B cell (primary cell): ENCODE measurements at regions not wholly inside any gene's neighbourhood (a gene's known extent, or its start where the extent isn't known, plus 50 kb on each side); places are given as distances from the start of the nearest gene placed in this dataset.

ENCODE experiments used
- ATAC-seq: fragments of 200-7000 bp; cut with Tn5 transposase; one replicate; pipeline ENCODE4 v1.10.0; 2021; ENCODE audit warnings: low read depth, mild to moderate bottlenecking, moderate number of reproducible peaks, moderate library complexity
- CTCF ChIA-PET: fragments of 350-600 bp; sonication (Branson Sonifier 250); formaldehyde crosslinking; loops from one replicate; lab custom pipeline; 2021; ENCODE audit warnings: antibody characterized with exemption, inconsistent platforms; lab: Charles Lee
- POLR2A ChIA-PET: fragments of 350-600 bp; sonication (Branson Sonifier 250); formaldehyde crosslinking; loops from one replicate; lab custom pipeline; 2021; ENCODE audit warnings: antibody characterized with exemption; lab: Charles Lee
- DNase-seq: peaks from one replicate; pipeline ENCODE4 v3.0.0; 2013
- H2AFZ ChIP-seq: 2 replicates; pipeline ENCODE4 v1.6.1; 2012; ENCODE audit warnings: mild to moderate bottlenecking, low read depth, low read length; ENCODE audit not compliant: insufficient read depth, poor library complexity, severe bottlenecking
- H3K27ac ChIP-seq, 2 donors: 1 replicate in 1 of 2; 2 replicates in 1 of 2; pipeline ENCODE4 v1.5.1; 2012 to 2013; ENCODE audit warnings: low read length in 2 of 2, mild to moderate bottlenecking in 2 of 2, moderate library complexity in 1 of 2
- H3K27me3 ChIP-seq, 4 experiments: fragments of 200-600 bp in 1 of 4; sonication (generic) in 1 of 4; replicated peaks in 1 of 4; 1 replicate in 2 of 4; 2 replicates in 2 of 4; pipeline versions ENCODE4 v1.6.1 to v1.7.0; 2013 to 2016; ENCODE audit warnings: low read length in 3 of 4, mild to moderate bottlenecking in 2 of 4, mixed read lengths in 1 of 4, moderate library complexity in 1 of 4; ENCODE audit not compliant: insufficient read depth in 4 of 4, control insufficient read depth in 3 of 4; ENCODE audit errors: control extremely low read depth in 1 of 4
- H3K36me3 ChIP-seq, 2 experiments: replicated peaks in 1 of 2; 1 replicate in 1 of 2; 2 replicates in 1 of 2; pipeline versions ENCODE4 v1.6.1 to v1.7.1; 2013; ENCODE audit warnings: low read length in 1 of 2; ENCODE audit not compliant: insufficient read depth in 2 of 2, control insufficient read depth in 1 of 2; ENCODE audit errors: control extremely low read depth in 1 of 2, extremely low read depth in 1 of 2
- H3K4me1 ChIP-seq, 2 donors: fragments of 200-600 bp in 1 of 2; sonication (generic) in 1 of 2; 1 replicate in 1 of 2; 2 replicates in 1 of 2; pipeline versions ENCODE4 v1.5.1 to v1.6.1; 2013 to 2017; ENCODE audit warnings: low read length in 2 of 2; ENCODE audit not compliant: control insufficient read depth in 2 of 2, insufficient read depth in 2 of 2
- H3K4me2 ChIP-seq: replicated peaks from 2 replicates; pipeline ENCODE3; 2012; ENCODE audit warnings: mild to moderate bottlenecking, low read depth, low read length; ENCODE audit not compliant: poor library complexity, severe bottlenecking
- H3K4me3 ChIP-seq, 5 experiments: fragments of 200-600 bp in 1 of 5; sonication (generic) in 1 of 5; 1 replicate in 3 of 5; 2 replicates in 2 of 5; pipeline versions ENCODE4 v1.5.1 to v1.7.0; 2011 to 2016; ENCODE audit warnings: low read length in 4 of 5, mild to moderate bottlenecking in 4 of 5, low read depth in 2 of 5, control low read depth in 1 of 5, moderate library complexity in 1 of 5; ENCODE audit not compliant: insufficient read depth in 1 of 5; ENCODE audit errors: control extremely low read depth in 1 of 5, extremely low read depth in 1 of 5
- H3K79me2 ChIP-seq: fragments of 200-600 bp; sonication (generic); one replicate; pipeline ENCODE4 v1.6.0; 2016; ENCODE audit warnings: low read length; ENCODE audit not compliant: control insufficient read depth, insufficient read depth
- H3K9ac ChIP-seq: fragments of 200-600 bp; sonication (generic); 2 replicates; pipeline ENCODE4 v1.6.1; 2017; ENCODE audit warnings: mild to moderate bottlenecking, low read length, moderate library complexity
- H3K9me3 ChIP-seq, 3 donors: one replicate each; pipeline versions ENCODE4 v1.6.1 to v1.7.1; 2013; ENCODE audit warnings: low read length in 2 of 3; ENCODE audit not compliant: control insufficient read depth in 2 of 3, insufficient read depth in 1 of 3; ENCODE audit errors: control extremely low read depth in 1 of 3
- H4K20me1 ChIP-seq: 2 replicates; pipeline ENCODE4 v1.6.0; 2012; ENCODE audit warnings: mild to moderate bottlenecking, low read length; ENCODE audit not compliant: insufficient read depth, control insufficient read depth, poor library complexity, severe bottlenecking
- H3K27ac Mint-ChIP-seq: one replicate; pipeline ENCODE4 v1.8.0; 2021; ENCODE audit warnings: mixed read lengths
- H3K27me3 Mint-ChIP-seq: one replicate; pipeline ENCODE4 v1.8.0; 2021; ENCODE audit warnings: mixed read lengths
- H3K4me1 Mint-ChIP-seq: one replicate; pipeline ENCODE4 v1.8.0; 2021; ENCODE audit warnings: mixed read lengths
- H3K4me3 Mint-ChIP-seq: one replicate; pipeline ENCODE4 v1.8.0; 2021; ENCODE audit warnings: mixed read lengths
- H3K9me3 Mint-ChIP-seq: one replicate; pipeline ENCODE4 v1.8.0; 2022; ENCODE audit warnings: mixed read lengths; ENCODE audit not compliant: insufficient read depth
- CTCF ChIP-seq: fragments of 200-600 bp; IDR thresholded peaks from one replicate; pipeline ENCODE4 v1.8.0; 2022; ENCODE audit warnings: antibody characterized with exemption, mild to moderate bottlenecking
- EZH2 ChIP-seq: IDR thresholded peaks from 2 replicates; pipeline ENCODE4 v1.6.1; 2012; ENCODE audit warnings: borderline replicate concordance, low read depth, mild to moderate bottlenecking, moderate library complexity, low read length; ENCODE audit not compliant: insufficient read depth, poor library complexity, severe bottlenecking
- WGBS: methylation state at CpG from one replicate; pipeline ENCODE4 v1.1.5; 2013; ENCODE audit warnings: missing lambda C conversion rate; ENCODE audit not compliant: insufficient coverage; 5-methylcytosine and 5-hydroxymethylcytosine counted together
- intact Hi-C: fragments of 100-400 bp; cut with micrococcal nuclease; formaldehyde crosslinking; loops from one replicate; pipeline ENCODE4 v1.10.0; 2022

- POLR2A ChIA-PET, result no interaction called here
- Histone ChIP-seq H3K27ac (no peak overlapping the region), H2AFZ (no peak overlapping the region), H3K4me1 (no peaks in the 10 kb centered on the region), H3K4me2 (no peak overlapping the region), H3K9ac (no peak overlapping the region), H3K4me3 (no peak overlapping the region), H3K36me3 (no peaks in the 10 kb centered on the region), H3K9me3 (no peaks in the 10 kb centered on the region), H4K20me1 (no peaks in the 10 kb centered on the region), H3K79me2 (no peaks in the 10 kb centered on the region), H3K27me3 (no peaks in the 10 kb centered on the region)
- H3K9me3 Mint-ChIP-seq, result no peaks in the 10 kb centered on the region
- no peak overlapping the region for H3K4me3 Mint-ChIP-seq
- H3K4me1 Mint-ChIP-seq, result no peaks in the 10 kb centered on the region
- CTCF ChIA-PET, result no interaction called here
- no peak for TF ChIP-seq CTCF
- TF ChIP-seq EZH2, result no peak
- DNase-seq, result no peak
- no peak overlapping the region for H3K27ac Mint-ChIP-seq
- intact Hi-C loops, result no loop called here
- H3K27me3 Mint-ChIP-seq, result no peaks in the 10 kb centered on the region
- WGBS, result 93% methylated on average over 7 of the region's 9 CpGs
- no peak for ATAC-seq
These were observed 219.1 kb upstream of the IGFBP7 start for GRCh38 chr4:57329279-57329678.

- intact Hi-C loops, result no loop called here
- DNase-seq (no peak), ATAC-seq (no peak)
- ChIA-PET POLR2A (no interaction called here), CTCF (no interaction called here)
- Mint-ChIP-seq H3K27me3 (no peaks in the 10 kb centered on the region), H3K4me1 (no peaks in the 10 kb centered on the region), H3K27ac (no peak overlapping the region), H3K4me3 (no peak overlapping the region), H3K9me3 (no peaks in the 10 kb centered on the region)
- Histone ChIP-seq H3K4me3 (no peak overlapping the region), H3K79me2 (no peaks in the 10 kb centered on the region), H3K27ac (no peak overlapping the region), H2AFZ (no peak overlapping the region), H3K36me3 (no peaks in the 10 kb centered on the region), H3K9me3 (no peaks in the 10 kb centered on the region), H3K4me1 (no peaks in the 10 kb centered on the region), H4K20me1 (no peaks in the 10 kb centered on the region), H3K4me2 (no peak overlapping the region), H3K27me3 (no peaks in the 10 kb centered on the region), H3K9ac (no peak overlapping the region)
- TF ChIP-seq CTCF, result no peak
- TF ChIP-seq EZH2, result no peak
- WGBS, result 60% methylated on average over 1 of the region's 4 CpGs
These were observed 214.6 kb upstream of the IGFBP7 start for GRCh38 chr4:57324673-57325307.
